SK-N-SH (cell line): ENCODE measurements at regions not wholly inside any gene's neighbourhood (a gene's known extent, or its start where the extent isn't known, plus 50 kb on each side); places are given as distances from the start of the nearest gene placed in this dataset.

Source experiments
- CTCF ChIA-PET: fragments of 300-600, 350-600 bp; formaldehyde crosslinking; extraction: SDS; loops from one replicate; lab custom pipeline; 2021; lab: Yijun Ruan, JAX
- POLR2A ChIA-PET: fragments of 350-600 bp; sonication (Branson Sonifier 250); formaldehyde crosslinking; extraction: SDS; loops from one replicate; lab custom pipeline; 2020; ENCODE audit warnings: antibody characterized with exemption, inconsistent platforms; lab: Yijun Ruan, JAX
- DNase-seq: peaks from one replicate; pipeline ENCODE4 v3.0.0; 2012
- H2AFZ ChIP-seq: fragments of 200-600 bp; sonication (generic); 2 replicates; pipeline ENCODE4 v1.8.1; 2016; ENCODE audit warnings: antibody characterized with exemption, mild to moderate bottlenecking, low read depth
- H3F3A ChIP-seq: fragments of 200-600 bp; sonication (generic); replicated peaks from 2 replicates; pipeline ENCODE3; 2016; ENCODE audit warnings: antibody characterized with exemption, mild to moderate bottlenecking; ENCODE audit not compliant: insufficient read depth
- H3K27ac ChIP-seq, 2 experiments: fragments of 200-500 bp in 1 of 2; fragments of 200-600 bp in 1 of 2; sonication (Bioruptor generic) in 1 of 2; sonication (generic), shearing (Covaris generic) in 1 of 2; 2 replicates each; pipeline versions ENCODE4 v1.5.1 to v1.6.1; 2014 to 2016; ENCODE audit warnings: low read depth in 2 of 2, inconsistent platforms in 1 of 2, low read length in 1 of 2, mild to moderate bottlenecking in 1 of 2, mixed read lengths in 1 of 2
- H3K27me3 ChIP-seq: fragments of 200-600 bp; sonication (generic), shearing (Covaris generic); 2 replicates; pipeline ENCODE4 v1.6.1; 2016; ENCODE audit warnings: mixed run types; ENCODE audit not compliant: insufficient read depth
- H3K36me3 ChIP-seq, 2 experiments: fragments of 200-500 bp in 1 of 2; fragments of 200-600 bp in 1 of 2; sonication (Bioruptor generic) in 1 of 2; sonication (generic) in 1 of 2; replicated peaks in 1 of 2; 2 replicates each; pipeline versions ENCODE3 to v1.5.1; 2014 to 2016; ENCODE audit warnings: low read length in 1 of 2, mild to moderate bottlenecking in 1 of 2; ENCODE audit not compliant: insufficient read depth in 2 of 2, control insufficient read depth in 1 of 2
- H3K4me1 ChIP-seq, 2 experiments: fragments of 200-500 bp in 1 of 2; fragments of 200-600 bp in 1 of 2; sonication (Bioruptor generic) in 1 of 2; sonication (generic), shearing (Covaris generic) in 1 of 2; 2 replicates each; pipeline versions ENCODE4 v1.5.1 to v1.6.1; 2014 to 2016; ENCODE audit warnings: low read depth in 1 of 2, low read length in 1 of 2, mixed run types in 1 of 2; ENCODE audit not compliant: insufficient read depth in 2 of 2, control insufficient read depth in 1 of 2
- H3K4me2 ChIP-seq: fragments of 200-600 bp; sonication (generic), shearing (Covaris generic); 2 replicates; pipeline ENCODE4 v1.6.1; 2017; ENCODE audit warnings: mixed run types
- H3K4me3 ChIP-seq, 2 experiments: fragments of 200-500 bp in 1 of 2; fragments of 200-600 bp in 1 of 2; sonication (Bioruptor generic) in 1 of 2; sonication (generic), shearing (Covaris generic) in 1 of 2; 2 replicates each; pipeline versions ENCODE4 v1.5.1 to v1.8.1; 2014 to 2016; ENCODE audit warnings: low read depth in 2 of 2, inconsistent platforms in 1 of 2, low read length in 1 of 2, mild to moderate bottlenecking in 1 of 2, mixed read lengths in 1 of 2, moderate library complexity in 1 of 2
- H3K79me2 ChIP-seq: fragments of 200-600 bp; sonication (generic); 2 replicates; pipeline ENCODE4 v1.8.1; 2017; ENCODE audit warnings: mild to moderate bottlenecking; ENCODE audit not compliant: insufficient read depth
- H3K9ac ChIP-seq: fragments of 200-600 bp; sonication (generic); 2 replicates; pipeline ENCODE4 v1.6.1; 2017; ENCODE audit warnings: mixed run types
- H3K9me2 ChIP-seq: fragments of 200-600 bp; sonication (generic); 2 replicates; pipeline ENCODE4 v1.6.1; 2017; ENCODE audit warnings: mixed run types
- H3K9me3 ChIP-seq: fragments of 200-600 bp; sonication (generic); 2 replicates; pipeline ENCODE4 v1.6.1; 2017; ENCODE audit warnings: mixed run types, mild to moderate bottlenecking, moderate library complexity
- H4K20me1 ChIP-seq: fragments of 200-600 bp; sonication (generic); 2 replicates; pipeline ENCODE4 v1.6.1; 2017; ENCODE audit warnings: mild to moderate bottlenecking, mixed run types; ENCODE audit not compliant: insufficient read depth
- ELF1 ChIP-seq: IDR thresholded peaks from 2 replicates; pipeline ENCODE4 v1.4.0; 2012
- EP300 ChIP-seq, 2 experiments: IDR thresholded peaks; 2 replicates each; pipeline versions ENCODE4 v1.4.0 to v1.6.1; 2012; ENCODE audit warnings: borderline replicate concordance in 1 of 2, low read depth in 1 of 2, low read length in 1 of 2
- EZH2phosphoT487 ChIP-seq: fragments of 200-600 bp; sonication (generic); IDR thresholded peaks from 2 replicates; pipeline ENCODE4 v1.6.1; 2017; ENCODE audit warnings: low read depth, mixed run types, mild to moderate bottlenecking, antibody characterized with exemption, moderate library complexity, borderline replicate concordance
- FOSL2 ChIP-seq: IDR thresholded peaks from 2 replicates; pipeline ENCODE4 v1.4.0; 2012; ENCODE audit warnings: low read depth, mild to moderate bottlenecking, moderate library complexity, borderline replicate concordance
- FOXJ3 ChIP-seq: sonication (generic); formaldehyde crosslinking; IDR thresholded peaks from 2 replicates; pipeline ENCODE4 v1.5.1; 2020; ENCODE audit warnings: mild to moderate bottlenecking, missing genetic modification reagents
- FOXM1 ChIP-seq: IDR thresholded peaks from 2 replicates; pipeline ENCODE4 v1.4.0; 2012; ENCODE audit warnings: low read depth, mild to moderate bottlenecking
- GATA2 ChIP-seq: sonication (generic); formaldehyde crosslinking; IDR thresholded peaks from 2 replicates; pipeline ENCODE4 v1.5.0; 2020; ENCODE audit warnings: mild to moderate bottlenecking, missing genetic modification reagents
- JUND ChIP-seq: IDR thresholded peaks from 2 replicates; pipeline ENCODE4 v1.4.0; 2012
- MEF2A ChIP-seq: IDR thresholded peaks from 2 replicates; pipeline ENCODE4 v1.4.0; 2012; ENCODE audit warnings: low read depth, borderline replicate concordance
- RAD21 ChIP-seq: IDR thresholded peaks from 2 replicates; pipeline ENCODE4 v1.6.1; 2012; ENCODE audit warnings: mild to moderate bottlenecking, low read length
- SMC3 ChIP-seq: IDR thresholded peaks from 2 replicates; pipeline ENCODE4 v1.6.1; 2012; ENCODE audit warnings: low read depth, low read length, improper control_type of control experiment
- YY1 ChIP-seq: IDR thresholded peaks from 2 replicates; pipeline ENCODE4 v1.4.0; 2012; ENCODE audit warnings: low read depth, mild to moderate bottlenecking
- WGBS: methylation state at CpG from one replicate; pipeline ENCODE4 v1.1.6; 2017; ENCODE audit warnings: low lambda C conversion rate; 5-methylcytosine and 5-hydroxymethylcytosine counted together
- TF ChIP-seq, protein P1 (sequence below): fragments of 200-600 bp; sonication (generic); IDR thresholded peaks from 2 replicates; pipeline ENCODE4 v1.6.1; 2017; ENCODE audit warnings: antibody characterized with exemption, mild to moderate bottlenecking, moderate library complexity
- TF ChIP-seq, protein P2 (sequence below): IDR thresholded peaks from 2 replicates; pipeline ENCODE4 v1.4.0; 2012; ENCODE audit warnings: low read depth
- TF ChIP-seq, protein P3 (sequence below): IDR thresholded peaks from 2 replicates; pipeline ENCODE4 v1.4.0; 2012; ENCODE audit warnings: low read depth, borderline replicate concordance
- TF ChIP-seq, protein P4 (sequence below): IDR thresholded peaks from 2 replicates; pipeline ENCODE4 v1.6.1; 2012; ENCODE audit warnings: mild to moderate bottlenecking, low read depth, low read length, moderate library complexity
- TF ChIP-seq, protein P5 (sequence below): fragments of 150-350 bp; IDR thresholded peaks from 2 replicates; pipeline ENCODE4 v1.6.1; 2016; ENCODE audit warnings: mild to moderate bottlenecking, low read depth, low read length

DNA sequence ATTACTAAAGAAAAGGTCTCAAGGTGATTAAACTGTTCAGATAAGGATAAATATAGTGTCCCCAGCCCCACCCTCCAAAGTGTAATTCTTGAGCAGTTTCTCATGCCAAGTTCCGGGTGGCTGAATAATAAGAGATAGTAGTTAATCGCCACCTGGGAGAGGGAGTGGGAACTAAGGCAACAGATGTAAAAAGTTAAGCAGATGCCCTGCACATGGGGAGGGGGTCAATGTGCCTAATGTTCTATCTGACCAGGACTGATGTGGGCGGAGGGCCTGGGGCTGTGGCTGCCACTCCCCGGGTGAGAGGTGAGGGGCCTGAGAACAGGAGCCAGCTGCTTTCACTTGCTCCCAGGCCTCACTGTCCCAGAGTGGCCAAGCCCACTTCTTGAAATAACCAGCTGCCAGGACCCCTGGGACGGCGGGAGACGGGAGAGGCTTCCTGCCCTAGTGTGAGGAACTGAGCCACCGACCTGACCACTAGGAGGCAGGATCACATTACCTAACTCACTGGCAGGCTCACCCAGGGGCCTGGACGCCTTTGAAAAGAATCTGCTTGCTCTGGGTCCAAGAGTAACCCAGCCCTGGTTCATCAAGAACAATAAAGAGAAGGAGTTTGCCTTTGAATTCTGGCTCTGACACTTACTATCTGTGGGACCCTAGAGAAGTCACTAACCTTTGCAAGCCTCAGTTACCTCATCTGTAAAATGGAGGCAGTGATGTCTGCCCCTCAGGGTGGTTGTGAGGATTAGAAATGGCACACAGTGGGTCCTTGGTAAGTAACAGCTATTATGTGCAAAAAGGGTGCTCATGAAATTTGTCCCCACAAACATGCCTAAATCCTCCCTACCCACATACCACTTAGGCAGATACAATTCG, 179.2 kb downstream of the ATG4C start:
- Histone ChIP-seq H3K4me3 (no peak overlapping the region; a peak in 1 of 4 replicates), H3F3A (no peaks in the 10 kb centered on the region), H3K27me3 (no peaks in the 10 kb centered on the region), H3K4me1 (peaks cover 0 to 3% of the 10 kb centered on the region in 2 experiments; a peak in 3 of 4 replicates), H3K9me3 (no peaks in the 10 kb centered on the region), H3K4me2 (no peak overlapping the region), H4K20me1 (no peaks in the 10 kb centered on the region), H3K27ac (no peak overlapping the region), H3K79me2 (no peaks in the 10 kb centered on the region), H3K9me2 (no peaks in the 10 kb centered on the region), H3K36me3 (no peaks in the 10 kb centered on the region), H2AFZ (no peak overlapping the region), H3K9ac (no peak overlapping the region)
- TF ChIP-seq, protein P1, sequence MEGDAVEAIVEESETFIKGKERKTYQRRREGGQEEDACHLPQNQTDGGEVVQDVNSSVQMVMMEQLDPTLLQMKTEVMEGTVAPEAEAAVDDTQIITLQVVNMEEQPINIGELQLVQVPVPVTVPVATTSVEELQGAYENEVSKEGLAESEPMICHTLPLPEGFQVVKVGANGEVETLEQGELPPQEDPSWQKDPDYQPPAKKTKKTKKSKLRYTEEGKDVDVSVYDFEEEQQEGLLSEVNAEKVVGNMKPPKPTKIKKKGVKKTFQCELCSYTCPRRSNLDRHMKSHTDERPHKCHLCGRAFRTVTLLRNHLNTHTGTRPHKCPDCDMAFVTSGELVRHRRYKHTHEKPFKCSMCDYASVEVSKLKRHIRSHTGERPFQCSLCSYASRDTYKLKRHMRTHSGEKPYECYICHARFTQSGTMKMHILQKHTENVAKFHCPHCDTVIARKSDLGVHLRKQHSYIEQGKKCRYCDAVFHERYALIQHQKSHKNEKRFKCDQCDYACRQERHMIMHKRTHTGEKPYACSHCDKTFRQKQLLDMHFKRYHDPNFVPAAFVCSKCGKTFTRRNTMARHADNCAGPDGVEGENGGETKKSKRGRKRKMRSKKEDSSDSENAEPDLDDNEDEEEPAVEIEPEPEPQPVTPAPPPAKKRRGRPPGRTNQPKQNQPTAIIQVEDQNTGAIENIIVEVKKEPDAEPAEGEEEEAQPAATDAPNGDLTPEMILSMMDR = peak; percentile 57
- TF ChIP-seq SMC3 = peak; percentile 55
- no peak for TF ChIP-seq MEF2A
- peak; percentile 74 for TF ChIP-seq RAD21
- TF ChIP-seq YY1 = no peak
- TF ChIP-seq FOSL2 = no peak
- no peak for TF ChIP-seq JUND
- no peak for TF ChIP-seq EP300 (IDR thresholded peaks at IDR 0.05; ENCODE audit: borderline replicate concordance in 1 of 2, low read depth in 1 of 2, low read length in 1 of 2)
- TF ChIP-seq, protein P2, sequence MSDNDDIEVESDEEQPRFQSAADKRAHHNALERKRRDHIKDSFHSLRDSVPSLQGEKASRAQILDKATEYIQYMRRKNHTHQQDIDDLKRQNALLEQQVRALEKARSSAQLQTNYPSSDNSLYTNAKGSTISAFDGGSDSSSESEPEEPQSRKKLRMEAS = no peak
- WGBS = 58% methylated on average over 5 of the region's 10 CpGs
- POLR2A ChIA-PET = no interaction called here
- CTCF ChIA-PET = interaction anchor here (0.6 to 4.8 kb wide), 10 partner anchors 9 to 575 kb away, joined by 3 to 15 read pairs (median 4); no protein-coding TSS in a partner anchor
- DNase-seq = peak; percentile 66

DNA sequence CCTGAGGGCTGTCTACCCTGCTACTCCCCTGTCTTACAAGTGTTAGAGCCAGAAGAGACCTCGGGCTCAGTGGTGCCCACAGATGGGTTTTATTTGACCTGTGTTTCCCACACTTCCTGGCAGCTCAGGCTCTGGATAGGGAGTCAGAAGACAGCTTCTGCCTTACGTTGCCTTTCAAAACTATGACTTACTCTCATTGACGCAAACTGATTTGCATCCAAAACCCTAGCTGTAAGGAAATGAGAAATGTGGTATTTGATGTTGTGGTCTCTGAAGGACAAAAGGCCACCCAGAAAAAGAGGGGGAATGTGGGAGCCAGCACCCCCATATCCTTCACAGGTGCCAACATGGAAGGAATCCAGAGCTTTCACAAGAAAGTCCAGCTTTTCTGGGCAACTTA, 180.2 kb downstream of the ATG4C start:
- Histone ChIP-seq H3K9ac (no peak overlapping the region), H3K4me2 (no peak overlapping the region), H3F3A (no peaks in the 10 kb centered on the region), H2AFZ (no peak overlapping the region), H3K36me3 (no peaks in the 10 kb centered on the region), H3K27ac (no peak overlapping the region), H3K79me2 (no peaks in the 10 kb centered on the region), H3K4me1 (peaks cover 0 to 3% of the 10 kb centered on the region in 2 experiments; a peak in 3 of 4 replicates), H3K9me3 (no peaks in the 10 kb centered on the region), H3K27me3 (no peaks in the 10 kb centered on the region), H4K20me1 (no peaks in the 10 kb centered on the region), H3K4me3 (no peak overlapping the region), H3K9me2 (no peaks in the 10 kb centered on the region)
- ChIA-PET CTCF (interaction anchor here (0.7 to 4.8 kb wide), 7 partner anchors 10 to 574 kb away, joined by 3 to 15 read pairs (median 4); no protein-coding TSS in a partner anchor), POLR2A (no interaction called here)
- no peak for TF ChIP-seq GATA2 (CRISPR knock-in tag)
- TF ChIP-seq, protein P3, sequence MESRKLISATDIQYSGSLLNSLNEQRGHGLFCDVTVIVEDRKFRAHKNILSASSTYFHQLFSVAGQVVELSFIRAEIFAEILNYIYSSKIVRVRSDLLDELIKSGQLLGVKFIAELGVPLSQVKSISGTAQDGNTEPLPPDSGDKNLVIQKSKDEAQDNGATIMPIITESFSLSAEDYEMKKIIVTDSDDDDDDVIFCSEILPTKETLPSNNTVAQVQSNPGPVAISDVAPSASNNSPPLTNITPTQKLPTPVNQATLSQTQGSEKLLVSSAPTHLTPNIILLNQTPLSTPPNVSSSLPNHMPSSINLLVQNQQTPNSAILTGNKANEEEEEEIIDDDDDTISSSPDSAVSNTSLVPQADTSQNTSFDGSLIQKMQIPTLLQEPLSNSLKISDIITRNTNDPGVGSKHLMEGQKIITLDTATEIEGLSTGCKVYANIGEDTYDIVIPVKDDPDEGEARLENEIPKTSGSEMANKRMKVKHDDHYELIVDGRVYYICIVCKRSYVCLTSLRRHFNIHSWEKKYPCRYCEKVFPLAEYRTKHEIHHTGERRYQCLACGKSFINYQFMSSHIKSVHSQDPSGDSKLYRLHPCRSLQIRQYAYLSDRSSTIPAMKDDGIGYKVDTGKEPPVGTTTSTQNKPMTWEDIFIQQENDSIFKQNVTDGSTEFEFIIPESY = no peak
- TF ChIP-seq EZH2phosphoT487 = no peak
- TF ChIP-seq, protein P4, sequence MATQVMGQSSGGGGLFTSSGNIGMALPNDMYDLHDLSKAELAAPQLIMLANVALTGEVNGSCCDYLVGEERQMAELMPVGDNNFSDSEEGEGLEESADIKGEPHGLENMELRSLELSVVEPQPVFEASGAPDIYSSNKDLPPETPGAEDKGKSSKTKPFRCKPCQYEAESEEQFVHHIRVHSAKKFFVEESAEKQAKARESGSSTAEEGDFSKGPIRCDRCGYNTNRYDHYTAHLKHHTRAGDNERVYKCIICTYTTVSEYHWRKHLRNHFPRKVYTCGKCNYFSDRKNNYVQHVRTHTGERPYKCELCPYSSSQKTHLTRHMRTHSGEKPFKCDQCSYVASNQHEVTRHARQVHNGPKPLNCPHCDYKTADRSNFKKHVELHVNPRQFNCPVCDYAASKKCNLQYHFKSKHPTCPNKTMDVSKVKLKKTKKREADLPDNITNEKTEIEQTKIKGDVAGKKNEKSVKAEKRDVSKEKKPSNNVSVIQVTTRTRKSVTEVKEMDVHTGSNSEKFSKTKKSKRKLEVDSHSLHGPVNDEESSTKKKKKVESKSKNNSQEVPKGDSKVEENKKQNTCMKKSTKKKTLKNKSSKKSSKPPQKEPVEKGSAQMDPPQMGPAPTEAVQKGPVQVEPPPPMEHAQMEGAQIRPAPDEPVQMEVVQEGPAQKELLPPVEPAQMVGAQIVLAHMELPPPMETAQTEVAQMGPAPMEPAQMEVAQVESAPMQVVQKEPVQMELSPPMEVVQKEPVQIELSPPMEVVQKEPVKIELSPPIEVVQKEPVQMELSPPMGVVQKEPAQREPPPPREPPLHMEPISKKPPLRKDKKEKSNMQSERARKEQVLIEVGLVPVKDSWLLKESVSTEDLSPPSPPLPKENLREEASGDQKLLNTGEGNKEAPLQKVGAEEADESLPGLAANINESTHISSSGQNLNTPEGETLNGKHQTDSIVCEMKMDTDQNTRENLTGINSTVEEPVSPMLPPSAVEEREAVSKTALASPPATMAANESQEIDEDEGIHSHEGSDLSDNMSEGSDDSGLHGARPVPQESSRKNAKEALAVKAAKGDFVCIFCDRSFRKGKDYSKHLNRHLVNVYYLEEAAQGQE = no peak
- TF ChIP-seq EP300 (IDR thresholded peaks at IDR 0.05; ENCODE audit: borderline replicate concordance in 1 of 2, low read depth in 1 of 2, low read length in 1 of 2) = no peak
- TF ChIP-seq FOXM1 = no peak
- TF ChIP-seq, protein P5, sequence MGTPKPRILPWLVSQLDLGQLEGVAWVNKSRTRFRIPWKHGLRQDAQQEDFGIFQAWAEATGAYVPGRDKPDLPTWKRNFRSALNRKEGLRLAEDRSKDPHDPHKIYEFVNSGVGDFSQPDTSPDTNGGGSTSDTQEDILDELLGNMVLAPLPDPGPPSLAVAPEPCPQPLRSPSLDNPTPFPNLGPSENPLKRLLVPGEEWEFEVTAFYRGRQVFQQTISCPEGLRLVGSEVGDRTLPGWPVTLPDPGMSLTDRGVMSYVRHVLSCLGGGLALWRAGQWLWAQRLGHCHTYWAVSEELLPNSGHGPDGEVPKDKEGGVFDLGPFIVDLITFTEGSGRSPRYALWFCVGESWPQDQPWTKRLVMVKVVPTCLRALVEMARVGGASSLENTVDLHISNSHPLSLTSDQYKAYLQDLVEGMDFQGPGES = no peak
- no peak for TF ChIP-seq ELF1
- TF ChIP-seq FOXJ3 (CRISPR knock-in tag) = no peak
- WGBS = 64% methylated on average over 3 of the region's 3 CpGs
- DNase-seq = no peak
